Astrocyte of the cerebellum (primary cell): ENCODE measurements at regions not wholly inside any gene's neighbourhood (a gene's known extent, or its start where the extent isn't known, plus 50 kb on each side); places are given as distances from the start of the nearest gene placed in this dataset.

ENCODE experiments used
- DNase-seq: peaks from one replicate; pipeline ENCODE4 v3.0.0-alpha.2; 2011; ENCODE audit warnings: low read depth
- H3K4me3 ChIP-seq: 2 replicates; pipeline ENCODE4 v1.5.1; 2011; ENCODE audit warnings: mild to moderate bottlenecking, low read depth, low read length, moderate library complexity
- in situ Hi-C: cut with HindIII; loops from 2 replicates; pipeline ENCODE4 v1.10.0; 2017; ENCODE audit warnings: low sequenced_read_pairs
- TF ChIP-seq, protein P1 (sequence below): IDR thresholded peaks from 2 replicates; pipeline ENCODE4 v1.5.1; 2012; ENCODE audit warnings: low read length, low read depth, moderate library complexity, mild to moderate bottlenecking; ENCODE audit errors: missing control alignments

- no peak overlapping the region for H3K4me3 ChIP-seq
- no peak for DNase-seq
- in situ Hi-C loops, result no loop called here
- TF ChIP-seq, protein P1, sequence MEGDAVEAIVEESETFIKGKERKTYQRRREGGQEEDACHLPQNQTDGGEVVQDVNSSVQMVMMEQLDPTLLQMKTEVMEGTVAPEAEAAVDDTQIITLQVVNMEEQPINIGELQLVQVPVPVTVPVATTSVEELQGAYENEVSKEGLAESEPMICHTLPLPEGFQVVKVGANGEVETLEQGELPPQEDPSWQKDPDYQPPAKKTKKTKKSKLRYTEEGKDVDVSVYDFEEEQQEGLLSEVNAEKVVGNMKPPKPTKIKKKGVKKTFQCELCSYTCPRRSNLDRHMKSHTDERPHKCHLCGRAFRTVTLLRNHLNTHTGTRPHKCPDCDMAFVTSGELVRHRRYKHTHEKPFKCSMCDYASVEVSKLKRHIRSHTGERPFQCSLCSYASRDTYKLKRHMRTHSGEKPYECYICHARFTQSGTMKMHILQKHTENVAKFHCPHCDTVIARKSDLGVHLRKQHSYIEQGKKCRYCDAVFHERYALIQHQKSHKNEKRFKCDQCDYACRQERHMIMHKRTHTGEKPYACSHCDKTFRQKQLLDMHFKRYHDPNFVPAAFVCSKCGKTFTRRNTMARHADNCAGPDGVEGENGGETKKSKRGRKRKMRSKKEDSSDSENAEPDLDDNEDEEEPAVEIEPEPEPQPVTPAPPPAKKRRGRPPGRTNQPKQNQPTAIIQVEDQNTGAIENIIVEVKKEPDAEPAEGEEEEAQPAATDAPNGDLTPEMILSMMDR, result no peak
Measured at GRCh38 chr3:6721491-6721890, 139.4 kb upstream of the GRM7 start.

DNA sequence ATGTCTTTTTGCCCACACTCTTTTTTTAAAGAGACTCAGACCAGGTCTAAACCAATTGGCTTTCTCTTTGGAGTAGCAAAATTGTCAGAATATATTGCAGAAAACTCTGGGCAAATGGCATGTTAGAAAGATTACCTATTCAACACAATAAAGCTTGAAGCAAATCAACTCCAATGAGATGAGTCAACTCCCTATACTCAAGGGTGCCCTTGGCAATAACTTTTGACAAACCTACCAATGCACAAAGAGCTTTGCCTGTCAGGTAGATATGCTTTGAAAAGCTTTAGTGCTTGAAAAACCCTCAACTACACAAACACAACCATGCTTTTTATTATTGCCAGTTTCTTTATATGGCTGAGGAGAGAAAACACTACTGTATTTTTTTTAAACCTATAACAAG, 137.7 kb upstream of the GRM7 start:
- TF ChIP-seq, protein P1, result no peak
- in situ Hi-C loops, result no loop called here
- no peak for DNase-seq
- H3K4me3 ChIP-seq, result no peak overlapping the region

DNA sequence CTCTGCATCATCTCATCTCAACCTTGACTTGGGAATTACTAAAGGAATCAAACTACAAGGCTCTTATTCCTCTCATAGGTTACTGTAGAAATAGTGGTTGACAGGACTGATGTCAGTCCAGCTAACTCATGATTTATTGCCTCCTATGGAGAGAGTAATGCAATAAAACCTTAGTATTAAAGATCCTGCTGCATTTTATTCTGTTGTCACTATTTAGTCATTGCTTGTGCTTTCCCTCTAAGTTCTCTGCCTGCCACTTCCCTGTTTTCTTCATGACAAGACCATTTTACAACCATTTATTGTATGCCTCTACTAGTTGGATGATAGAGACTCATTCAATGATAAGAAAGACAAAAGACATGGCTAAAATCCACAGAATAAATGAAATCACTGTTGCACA, 134.1 kb upstream of the GRM7 start:
- no peak for DNase-seq
- no peak overlapping the region for H3K4me3 ChIP-seq
- in situ Hi-C loops, result no loop called here
- TF ChIP-seq, protein P1, result no peak

DNA sequence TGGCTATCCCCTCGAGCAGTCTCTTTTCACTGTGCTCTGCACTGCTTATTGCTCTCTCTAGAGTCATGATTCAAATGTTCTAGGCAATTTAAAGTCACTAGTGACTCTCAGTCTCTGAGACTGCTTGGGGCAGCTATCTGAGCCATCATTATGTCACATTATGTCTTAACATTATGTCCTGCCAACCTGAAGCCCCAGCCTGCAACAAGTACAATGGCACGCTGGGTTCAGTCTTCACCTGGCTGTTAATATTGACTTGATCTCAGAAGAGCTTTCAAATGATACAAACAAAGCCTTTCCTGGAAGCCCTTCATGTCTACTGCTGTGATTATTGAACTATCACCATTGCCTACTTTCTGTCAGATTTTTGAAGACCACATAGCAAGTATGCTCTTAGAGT, 128.1 kb upstream of the GRM7 start:
- TF ChIP-seq, protein P1, result no peak
- no peak for DNase-seq
- in situ Hi-C loops, result no loop called here
- H3K4me3 ChIP-seq, result no peak overlapping the region

DNA sequence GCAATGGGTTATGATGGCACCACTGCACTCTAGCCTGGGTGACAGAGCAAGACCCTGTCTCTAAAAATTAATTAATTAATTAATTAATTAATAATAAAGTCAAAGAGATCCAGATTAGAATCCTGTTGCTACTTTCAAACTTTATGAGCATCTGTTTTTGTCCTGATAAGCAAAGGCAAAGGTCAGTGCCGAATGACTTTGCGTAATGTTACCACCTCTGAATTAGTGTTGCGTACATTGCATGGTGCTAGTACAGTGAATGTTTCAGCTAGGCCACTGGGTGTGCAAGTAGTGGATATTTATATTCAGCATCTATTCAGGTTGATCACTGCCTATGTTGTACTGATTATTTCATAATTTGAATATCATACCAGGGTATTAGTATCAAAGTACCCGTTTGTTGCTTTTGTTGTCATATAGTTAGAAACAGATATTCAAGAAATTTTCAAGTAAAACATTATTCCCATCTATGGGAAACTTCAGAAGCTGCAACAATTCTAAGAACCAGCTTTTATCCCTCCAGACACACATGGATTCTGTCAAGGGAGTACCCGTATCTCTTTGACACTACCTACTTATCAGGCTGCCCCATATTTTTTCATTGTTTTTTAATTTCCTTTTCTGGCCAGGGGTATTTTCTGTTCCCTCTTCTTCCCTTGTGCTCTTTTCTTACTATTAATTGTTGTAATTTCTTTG, 127.1 kb upstream of the GRM7 start:
- in situ Hi-C loops, result no loop called here
- H3K4me3 ChIP-seq, result no peak overlapping the region
- no peak for DNase-seq
- TF ChIP-seq, protein P1, result no peak

GRCh38 chr3:6734395-6734746, 126.5 kb upstream of the GRM7 start:
- H3K4me3 ChIP-seq, result no peak overlapping the region
- TF ChIP-seq, protein P1, result no peak

More at GRCh38 chr3:6734395-6734746, 126.5 kb upstream of the GRM7 start:
- DNase-seq, result no peak
- in situ Hi-C loops, result no loop called here
